NCI-H2171 treated with DMSO at 0.1 percent for 48 hours (cell line): ENCODE measurements at regions not wholly inside any gene's neighbourhood (a gene's known extent, or its start where the extent isn't known, plus 50 kb on each side); places are given as distances from the start of the nearest gene placed in this dataset.
A peak's percentile ranks its signal among the peaks of the same experiment; 100 is the strongest.

Experiments used
- DNase-seq: peaks from one replicate; lab custom pipeline; 2025; lab: John Stamatoyannopoulos, UW

DNA sequence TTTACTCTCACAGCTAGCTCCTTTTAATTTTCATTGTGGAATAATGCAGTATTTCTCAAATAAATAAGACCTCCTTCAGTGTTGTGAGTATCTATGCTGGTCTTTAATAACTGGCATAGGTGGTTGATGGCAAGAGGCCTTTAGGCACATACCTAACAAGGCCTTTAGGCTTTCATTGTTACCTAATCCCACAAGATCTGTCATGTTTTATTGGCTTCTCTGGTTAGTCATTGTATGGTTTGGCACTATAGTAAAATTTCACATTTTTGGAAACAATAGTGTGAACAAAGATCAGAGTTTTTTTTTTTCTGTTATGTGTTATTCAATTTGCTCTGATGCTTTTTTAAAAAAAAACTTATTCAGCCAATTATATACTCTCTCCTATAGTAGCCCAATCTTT, 89.8 kb upstream of the NEUROD1 start:
- DNase-seq: no peak

DNA sequence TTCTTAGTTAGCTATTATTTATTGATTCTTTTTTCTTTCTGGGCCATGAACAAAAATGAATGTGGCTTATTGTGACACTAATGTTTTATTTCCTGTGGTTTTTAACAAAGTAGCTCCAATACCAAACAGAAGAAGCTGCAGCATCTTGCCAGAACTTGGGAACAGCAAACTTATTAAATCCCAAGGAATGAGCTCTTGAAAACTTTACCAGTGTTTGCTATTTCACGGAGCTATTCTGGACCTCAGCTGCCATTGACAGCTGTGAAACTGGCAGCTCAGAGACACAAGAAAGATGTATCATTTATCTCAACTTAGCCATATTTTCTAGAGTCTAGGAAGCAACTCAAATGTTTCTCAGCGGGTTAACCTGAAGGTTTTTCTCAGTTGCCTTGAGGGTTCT, 91.0 kb upstream of the NEUROD1 start:
- no peak for DNase-seq

DNA sequence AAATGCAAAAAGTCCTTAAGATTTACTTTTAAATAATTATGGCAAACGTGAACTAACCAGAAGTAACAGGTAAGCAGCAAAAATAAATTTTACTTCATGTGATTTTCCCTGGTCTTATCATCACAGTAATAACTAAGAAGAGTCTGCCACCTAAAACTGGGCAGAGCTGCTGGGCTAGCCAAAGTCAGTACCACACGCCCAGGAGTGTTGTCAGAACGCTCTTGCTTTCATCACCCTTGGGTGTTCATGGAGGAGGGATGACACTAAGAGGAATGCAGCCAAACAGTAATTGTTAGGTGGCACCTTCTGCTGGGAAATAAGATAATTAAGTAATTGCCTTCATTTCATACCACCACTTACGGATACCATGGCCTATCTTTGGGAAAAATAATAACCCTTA, 92.0 kb upstream of the NEUROD1 start:
- no peak for DNase-seq

DNA sequence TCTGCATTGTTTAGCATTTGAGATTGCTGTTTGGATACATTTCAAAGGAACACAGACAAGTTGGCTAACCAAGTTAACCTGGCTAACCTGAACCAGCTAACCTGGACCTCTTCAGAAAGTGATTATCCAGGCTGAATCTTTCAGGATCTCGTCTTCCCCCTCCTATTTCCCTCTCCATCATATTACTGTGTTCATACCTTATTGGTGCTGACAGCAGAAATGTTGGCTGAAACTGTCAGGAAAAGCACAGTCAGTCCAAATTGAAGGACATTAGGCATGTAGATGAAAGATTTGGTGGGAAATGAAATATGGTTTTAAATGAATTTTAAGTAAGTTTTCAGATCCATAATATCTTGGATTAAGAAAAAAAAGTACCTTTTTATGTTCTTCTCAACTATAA, 92.5 kb upstream of the NEUROD1 start:
- DNase-seq: no peak

DNA sequence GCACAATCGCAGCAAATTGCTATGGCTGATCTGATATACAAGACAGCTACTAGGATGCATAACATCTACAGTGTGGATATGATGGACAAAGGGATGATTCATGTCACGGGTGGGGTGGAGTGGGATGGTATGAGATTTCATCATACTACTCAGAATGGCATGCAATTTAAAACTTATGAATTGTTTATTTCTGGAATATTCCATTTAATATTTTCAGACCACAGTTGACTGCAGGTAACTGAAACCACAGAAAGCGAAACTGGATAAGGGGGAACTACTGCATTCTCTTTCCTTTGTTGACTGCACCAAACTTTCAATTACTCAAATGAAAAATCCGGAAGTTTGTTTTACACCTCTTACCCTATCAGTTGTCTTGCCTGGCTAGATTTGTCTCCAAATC, 94.4 kb upstream of the NEUROD1 start:
- DNase-seq: no peak

DNA sequence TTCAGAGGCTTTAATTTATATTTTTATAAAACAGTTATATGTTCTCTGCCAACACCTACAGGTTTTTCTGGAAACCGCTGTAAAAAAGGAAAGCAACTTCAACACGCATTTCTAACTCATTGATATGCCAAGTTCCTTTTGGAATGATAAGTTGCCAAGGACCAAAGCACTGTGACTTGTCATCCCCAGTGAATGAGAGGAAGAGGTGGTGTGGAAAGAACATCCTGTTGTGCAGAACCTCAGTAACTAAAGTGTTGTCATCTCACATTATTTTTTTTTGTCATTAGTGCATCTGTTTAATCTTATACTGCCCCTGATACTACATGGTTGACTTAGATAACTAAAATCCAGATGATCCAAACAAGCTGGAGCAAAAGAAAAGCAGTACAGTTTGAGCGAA, 96.0 kb upstream of the NEUROD1 start:
- DNase-seq: no peak

DNA sequence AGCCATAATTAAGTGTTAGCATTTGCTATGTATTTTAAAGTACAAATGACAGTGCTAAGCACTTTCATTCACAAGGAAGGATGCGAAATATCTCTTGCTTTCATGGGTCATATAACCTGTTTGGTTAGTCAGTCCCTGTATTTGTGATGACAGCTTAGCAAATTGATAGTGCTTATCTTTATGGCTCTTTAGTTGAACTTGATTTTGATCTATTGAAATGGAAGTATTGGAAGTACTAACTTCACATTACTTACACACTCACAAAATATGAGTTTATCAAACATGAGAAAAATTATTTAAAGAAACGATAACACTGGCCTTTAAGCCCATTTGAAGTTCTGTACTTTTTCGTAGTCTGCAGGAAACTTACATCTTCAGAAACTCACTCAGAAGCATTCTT, 97.4 kb upstream of the NEUROD1 start:
- no peak for DNase-seq

DNA sequence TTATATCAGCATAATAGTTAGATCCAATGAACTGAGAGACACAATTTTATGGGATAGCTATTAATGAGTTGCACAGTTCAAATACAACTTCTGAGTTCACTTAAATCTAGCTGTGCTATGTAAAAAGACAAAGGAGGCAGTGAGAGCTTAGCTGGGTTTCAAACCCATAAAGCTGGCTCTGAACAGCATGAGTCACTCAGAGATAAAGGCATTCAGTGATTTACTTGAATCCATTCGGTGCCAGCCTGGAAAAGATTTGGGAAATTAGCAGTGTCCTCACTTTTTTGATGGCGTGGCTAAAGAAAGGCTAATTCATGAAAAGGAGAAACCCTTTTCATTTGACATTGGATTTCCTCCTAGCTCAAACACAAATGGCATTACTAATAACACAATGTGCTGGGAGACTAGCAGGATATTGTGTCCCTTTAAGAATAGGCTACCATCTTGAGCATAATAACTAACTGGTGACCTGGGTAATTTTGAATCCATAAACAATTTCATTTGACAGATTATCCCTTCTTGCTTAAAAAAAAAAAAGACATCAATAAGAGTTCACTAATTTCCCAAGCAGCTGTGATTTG, 98.4 kb upstream of the NEUROD1 start:
- no peak for DNase-seq

DNA sequence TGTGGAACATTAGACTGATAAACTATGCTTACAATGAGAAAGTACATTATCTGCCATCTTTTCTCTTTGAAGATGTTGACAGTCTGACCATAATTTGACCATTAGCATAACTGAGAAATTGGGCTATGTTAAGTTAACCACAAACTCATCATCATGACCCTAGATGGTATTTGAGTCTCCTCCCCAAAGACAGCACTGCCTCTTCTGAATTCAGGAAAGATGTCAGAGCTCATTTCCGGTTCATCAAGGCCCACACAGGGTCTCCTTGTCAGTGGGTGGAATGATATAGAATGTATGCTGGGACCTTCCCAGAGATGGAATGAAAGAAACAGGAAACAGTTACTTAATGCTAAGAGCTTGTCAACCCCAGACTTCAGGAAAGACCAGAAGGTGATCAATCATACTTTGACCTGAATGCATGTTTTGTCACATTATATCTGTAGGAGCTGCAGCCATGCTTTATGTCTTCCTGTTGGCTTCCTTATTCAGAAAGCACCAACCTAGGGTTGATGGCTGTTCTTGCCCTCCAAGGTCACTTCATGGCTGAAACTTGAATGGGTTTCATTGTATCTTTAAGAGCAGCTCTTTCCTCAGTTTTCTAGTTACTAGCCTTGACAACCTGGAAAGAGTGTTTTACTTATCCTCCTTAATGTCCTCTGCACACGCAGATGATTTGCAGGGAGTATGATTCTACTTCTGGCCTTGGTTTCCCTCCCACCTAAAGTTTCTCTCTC, 99.1 kb upstream of the NEUROD1 start:
- DNase-seq: no peak

DNA sequence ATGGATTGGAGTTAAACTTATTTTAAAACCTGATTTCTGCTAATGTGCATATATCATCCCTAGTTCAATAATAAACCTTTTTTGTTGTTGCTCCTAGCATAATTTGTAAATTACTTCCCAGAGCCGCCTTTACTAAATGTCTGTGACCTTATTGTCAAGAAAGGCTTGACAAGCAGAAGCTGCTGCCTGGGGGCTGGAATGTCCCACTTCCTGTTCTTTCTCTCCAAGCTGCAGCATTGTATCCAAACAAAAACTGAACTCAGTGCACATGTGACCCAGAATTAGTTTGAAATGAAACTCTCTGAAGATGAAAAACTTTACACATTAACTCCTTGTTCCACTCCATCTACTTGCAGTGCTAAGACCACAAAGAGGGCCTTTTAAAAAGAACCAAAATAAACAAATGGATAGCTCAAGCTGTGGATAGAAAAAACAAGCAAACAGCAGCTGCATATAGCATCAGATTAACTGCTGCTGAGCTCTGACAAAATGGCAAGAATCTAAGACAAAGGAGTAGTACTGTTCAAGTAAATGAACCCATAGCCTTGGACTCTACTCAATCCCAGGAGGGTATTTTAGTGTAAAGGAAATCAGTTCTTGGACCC, 99.8 kb upstream of the NEUROD1 start:
- DNase-seq: no peak

DNA sequence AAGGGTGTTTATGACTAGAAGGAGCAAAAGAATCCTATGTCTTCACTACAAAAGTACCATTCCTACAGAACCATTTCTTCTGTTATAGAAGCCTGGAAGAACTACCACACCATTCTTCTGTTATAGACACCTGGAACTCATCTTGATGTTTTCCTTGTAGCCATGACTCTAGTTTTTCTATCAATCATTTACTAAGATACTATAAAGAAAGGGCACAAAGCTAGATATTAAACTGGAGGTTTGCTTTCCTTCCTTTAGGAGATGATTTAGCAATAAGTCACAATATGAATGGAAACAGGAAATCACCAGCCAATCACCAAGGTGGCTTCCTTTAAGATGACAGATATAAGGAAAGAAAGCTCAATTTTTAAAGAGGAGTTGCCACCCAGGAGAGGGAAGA, 100.3 kb upstream of the NEUROD1 start:
- DNase-seq: no peak

DNA sequence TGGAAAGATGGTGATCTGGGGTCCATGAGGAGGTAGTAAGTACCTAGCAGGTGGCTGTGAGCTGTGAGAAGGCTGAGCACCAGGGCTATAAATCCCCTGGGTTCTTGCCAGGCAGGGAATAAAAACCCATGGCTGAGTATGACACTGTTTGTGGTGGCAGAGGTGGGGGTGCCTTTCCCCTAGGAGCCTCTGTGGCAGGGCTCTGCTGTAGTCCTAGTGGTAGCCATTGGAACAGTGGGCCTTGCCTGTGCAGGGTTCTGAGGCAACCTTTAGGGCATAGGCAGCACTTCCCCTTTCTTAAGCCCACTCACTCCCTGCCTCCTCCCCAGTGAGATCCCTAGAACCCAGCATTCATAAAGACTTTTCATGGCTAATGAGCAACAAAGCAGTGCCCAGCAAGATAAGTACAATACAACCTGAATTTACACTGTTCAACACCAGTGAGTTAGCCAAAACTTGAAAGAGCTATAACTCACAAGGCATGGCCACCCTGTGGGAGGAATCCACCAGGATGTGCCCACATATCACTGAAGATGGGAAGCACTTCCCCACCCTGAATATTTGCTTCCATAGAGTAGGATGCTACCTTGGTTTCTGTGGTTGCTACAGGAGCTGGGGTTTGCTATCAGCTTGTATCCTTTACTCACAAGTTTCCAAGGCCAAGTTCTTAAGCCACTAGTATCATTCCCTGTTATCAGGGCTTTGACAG, 100.9 kb upstream of the NEUROD1 start:
- DNase-seq: no peak

DNA sequence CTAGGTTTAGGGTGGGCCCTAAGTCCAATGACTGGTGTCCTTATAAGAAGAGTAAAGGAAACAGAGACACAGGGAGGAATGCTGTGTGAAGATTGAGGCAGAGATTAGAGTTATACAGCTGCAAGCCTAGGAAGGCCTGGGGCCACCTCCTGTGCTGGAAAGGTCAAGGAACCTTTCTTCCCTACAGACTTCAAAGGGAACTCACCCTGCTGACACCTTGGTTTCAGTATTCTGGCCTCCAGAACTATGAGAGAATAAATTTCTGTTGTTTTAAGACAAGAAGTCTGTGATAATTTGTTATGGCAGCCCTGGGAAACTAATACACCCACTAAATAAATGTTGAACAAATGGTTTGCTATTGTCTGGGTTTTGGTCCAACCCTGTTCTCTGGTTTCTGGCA, 102.3 kb upstream of the NEUROD1 start:
- DNase-seq: no peak

DNA sequence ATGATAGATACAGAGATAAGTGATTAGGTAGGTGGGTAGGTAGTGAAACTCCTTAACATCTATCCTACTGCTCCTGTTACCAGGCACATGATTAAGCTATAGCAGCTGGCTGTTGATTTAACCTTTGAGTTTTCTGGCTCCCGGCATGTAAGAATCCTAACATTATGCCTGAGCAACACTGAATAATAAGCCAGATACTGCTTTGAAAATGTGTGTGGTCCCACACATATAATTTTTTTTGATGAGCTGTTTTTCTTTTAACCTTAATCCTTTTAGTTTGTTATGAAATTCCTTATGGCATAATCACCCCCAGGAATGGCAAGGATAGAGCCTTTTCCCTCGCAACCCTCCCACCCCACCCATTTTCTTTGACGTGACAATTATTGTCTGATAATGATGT, 104.2 kb upstream of the NEUROD1 start:
- peak; percentile 15 for DNase-seq

DNA sequence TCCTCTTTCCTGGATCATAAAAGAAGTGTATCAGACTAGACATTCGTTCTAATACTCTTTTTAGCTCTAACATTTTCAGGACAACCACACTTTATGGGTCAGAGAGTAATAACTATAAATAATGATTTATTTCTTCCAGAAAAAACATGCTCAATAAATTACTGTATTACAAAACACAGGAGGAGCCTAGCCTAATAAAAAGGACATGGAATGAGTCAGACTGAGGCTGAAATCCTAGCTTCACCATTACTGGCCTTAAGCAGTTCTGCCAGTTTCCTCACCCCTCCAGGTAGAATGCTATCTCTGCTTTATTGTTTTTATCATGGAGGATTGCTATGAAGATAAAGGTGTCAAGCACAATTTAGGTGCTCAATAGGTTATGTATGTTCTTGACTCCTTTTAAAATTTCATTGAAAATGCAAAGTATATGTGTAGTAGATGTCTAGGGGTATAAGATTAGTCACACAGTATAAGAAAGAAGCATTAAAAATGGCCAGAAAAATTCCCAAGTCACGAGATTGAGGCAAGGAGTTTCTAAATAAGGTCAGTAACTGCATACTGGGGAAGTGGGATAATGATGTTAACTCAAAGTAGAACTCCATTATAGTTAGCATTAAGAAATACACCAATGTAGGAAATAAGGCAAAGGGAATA, 105.5 kb upstream of the NEUROD1 start:
- no peak for DNase-seq

DNA sequence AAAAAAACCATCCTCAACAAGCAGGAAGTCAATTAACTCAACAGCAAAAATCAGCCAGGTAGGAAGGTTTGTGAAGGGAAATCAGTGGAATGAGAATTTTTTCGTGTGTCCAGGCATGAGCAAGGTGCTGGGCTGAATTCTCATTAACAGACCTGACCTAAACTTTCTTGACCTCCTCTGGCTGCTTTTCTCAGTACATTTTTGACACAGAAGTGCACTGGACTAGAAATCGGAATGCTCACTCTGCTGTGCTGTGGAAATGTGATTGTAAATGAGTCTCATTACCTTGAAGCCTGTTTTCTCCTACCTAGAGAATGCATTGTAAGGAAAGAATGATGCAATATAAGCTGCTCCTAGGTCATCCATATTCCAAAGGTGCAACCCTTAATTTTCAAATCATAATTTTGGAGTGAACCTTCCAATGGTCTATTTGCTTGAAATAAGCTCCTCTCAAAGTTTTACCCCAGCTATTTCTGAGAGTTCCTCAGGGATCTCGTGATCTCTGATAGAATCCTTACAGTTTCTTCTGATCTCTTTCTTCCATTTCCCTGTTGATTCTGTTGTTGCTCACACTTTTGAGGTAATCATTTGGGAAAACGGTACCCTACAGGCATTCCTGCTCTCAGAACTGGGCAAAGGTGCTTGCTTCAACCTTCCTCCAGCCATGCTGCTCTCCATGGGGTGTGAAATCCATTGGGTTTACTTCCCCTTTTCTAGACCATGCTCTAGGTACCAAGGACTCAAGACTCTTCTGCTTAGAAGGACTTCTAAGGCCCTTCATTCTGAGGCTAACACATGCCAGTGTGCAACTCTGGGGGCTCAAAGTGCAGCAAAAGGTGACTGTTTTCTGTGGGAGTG, 104.9 kb upstream of the ITPRID2 start:
- no peak for DNase-seq

DNA sequence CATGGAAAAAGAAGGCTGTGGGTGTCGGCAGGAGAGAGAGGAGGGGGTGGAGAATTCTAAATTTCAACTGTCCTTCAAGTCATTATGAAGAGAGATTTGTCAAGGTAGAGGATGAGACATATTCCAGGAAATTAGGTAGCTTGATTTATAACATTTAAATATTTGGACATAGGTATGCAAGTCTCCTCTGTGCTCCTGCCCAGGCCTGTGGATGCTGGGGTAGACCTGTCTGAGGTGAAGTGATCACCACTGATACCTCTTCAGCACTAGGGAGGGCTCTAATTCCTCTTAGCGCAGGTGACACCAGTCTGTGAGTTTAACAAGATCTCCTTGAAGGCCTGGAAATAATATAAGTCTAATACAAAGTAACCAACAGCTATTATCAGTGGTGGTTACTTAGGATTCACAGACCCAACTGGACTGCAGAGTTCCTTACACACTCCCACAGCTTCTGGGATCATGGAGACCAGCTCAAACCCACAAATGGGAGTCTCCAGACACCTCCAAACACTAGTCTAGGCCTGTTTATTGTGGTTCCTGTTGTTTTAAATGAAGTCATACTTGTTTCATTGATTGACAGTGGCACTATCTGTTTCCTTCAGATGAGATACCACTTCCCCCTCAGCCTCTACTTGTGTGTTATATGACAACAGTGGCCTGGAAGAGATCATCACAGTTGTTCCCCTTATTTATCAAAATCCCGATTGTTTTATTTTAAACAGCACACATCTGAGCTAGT, 104.1 kb upstream of the ITPRID2 start:
- no peak for DNase-seq

DNA sequence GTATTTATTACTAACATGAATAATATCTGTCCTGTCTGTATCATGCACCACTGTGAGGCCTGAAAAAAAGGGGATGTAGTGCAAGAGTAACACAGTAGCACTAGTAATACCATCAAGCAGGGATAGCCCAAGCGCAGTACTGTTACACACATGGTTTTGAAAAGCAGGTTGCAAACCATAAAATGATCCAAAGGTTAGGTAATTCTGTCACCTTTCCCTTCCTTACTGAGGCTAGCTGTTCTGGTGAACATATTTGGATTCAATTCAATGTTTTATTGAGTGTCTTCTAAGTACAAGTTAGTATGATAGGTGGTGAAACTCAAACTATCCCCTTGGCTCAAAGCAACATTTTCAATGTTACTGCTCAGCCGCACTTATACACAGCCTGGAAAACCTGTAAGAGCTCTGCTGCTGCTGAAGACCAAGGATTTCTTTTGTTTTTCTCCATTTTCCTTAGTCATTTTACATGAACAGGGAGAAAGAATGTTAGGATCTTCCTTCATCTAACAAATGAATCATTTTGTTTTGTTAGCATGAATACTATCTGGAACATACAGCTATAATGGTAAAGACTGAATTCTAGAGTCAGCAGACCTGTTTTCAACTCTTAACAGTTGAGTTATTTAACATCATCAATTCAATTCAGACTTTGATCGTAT, 102.5 kb upstream of the ITPRID2 start:
- DNase-seq: no peak

DNA sequence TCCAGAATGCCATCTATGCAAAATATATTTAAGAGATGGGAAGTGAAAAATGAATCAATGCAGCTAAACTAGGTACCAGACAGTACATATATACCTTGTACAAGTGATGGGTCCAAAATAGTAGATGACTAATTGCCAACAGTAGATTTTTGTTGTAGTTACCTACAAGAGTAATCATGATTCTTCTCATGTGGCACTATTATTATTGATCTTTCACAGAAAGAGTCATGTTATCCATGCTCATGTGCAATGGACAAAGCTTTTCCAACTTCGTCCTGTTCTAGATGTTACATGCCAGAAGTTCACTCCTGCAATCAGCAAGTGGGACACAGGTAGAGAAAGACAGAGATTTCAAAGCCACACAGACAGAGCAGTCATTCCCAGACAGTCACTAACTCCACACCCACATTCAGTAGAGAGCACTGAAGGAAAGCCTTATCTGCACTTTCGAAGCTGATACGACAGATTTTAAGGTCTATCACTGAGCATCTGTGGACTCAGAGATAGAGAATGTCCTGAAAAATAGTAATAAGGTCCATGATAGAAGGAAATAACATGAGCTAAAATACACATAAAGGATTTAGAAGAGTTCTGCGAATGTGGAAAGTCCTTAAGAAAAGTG, 101.6 kb upstream of the ITPRID2 start:
- DNase-seq: no peak
